ENCODE measurements at regions not wholly inside any gene's neighbourhood (a gene's known extent, or its start where the extent isn't known, plus 50 kb on each side); places are given as distances from the start of the nearest gene placed in this dataset.

DNA sequence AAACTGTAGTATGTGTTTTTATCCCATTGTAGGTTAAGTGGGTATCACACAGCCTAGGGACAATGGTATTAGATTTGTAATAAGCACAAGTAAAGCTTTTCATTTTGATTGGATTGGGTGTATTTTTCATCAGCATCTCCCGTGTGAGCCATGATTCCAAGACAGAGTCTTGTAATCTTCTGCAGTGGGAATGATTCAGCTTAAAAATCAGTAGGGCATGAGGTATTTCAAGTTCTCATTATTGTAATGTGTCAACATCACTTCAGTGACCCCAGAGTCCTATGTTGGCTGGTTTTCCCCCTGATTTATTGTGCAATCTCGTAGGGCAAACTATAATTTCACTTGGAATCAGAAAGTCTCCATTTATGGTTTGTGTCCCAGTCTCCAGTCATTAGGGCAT, 833.2 kb upstream of the RBFOX1 start:
- no peak for DNase-seq (ENCODE audit: low read depth)

GRCh38 chr16:6498858-6499257, 833.8 kb upstream of the RBFOX1 start:
- no peak for DNase-seq (ENCODE audit: low read depth)

GRCh38 chr16:6496996-6497395, 835.6 kb upstream of the RBFOX1 start:
- no peak for DNase-seq (ENCODE audit: low read depth)

DNA sequence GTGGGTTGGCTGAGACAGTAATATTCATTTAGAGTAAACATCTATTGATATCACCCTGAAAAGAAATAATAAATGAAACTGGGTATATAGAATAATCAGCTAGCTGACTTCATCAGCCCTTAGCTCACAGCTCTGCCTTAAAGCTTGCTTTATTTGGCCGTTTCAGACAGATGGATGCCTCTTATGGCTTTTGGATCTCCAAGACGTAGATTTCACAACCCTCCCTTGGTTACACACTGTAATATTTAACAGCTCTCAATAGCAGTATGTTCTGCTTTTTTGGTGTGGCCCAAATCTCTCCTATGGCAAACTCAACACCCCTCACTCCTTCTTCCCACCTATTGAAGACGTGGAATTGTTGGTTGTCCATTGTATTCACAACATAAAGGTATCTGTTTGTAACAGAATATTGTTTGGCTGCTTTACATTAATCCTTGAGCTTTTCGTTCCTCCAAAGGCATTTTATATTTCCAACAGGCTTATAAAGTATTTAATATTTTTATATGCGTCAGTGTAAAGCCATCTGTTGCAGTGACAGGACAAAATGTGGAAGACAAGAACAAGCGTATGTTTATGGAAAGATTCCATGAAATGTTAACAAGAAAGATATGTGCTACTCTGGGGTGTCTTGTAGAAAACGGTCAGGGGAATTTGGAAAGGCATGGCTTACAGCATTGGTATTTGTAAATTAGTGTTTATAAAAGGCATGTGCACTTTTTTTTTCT, 837.0 kb upstream of the RBFOX1 start:
- no peak for DNase-seq (ENCODE audit: low read depth)

GRCh38 chr16:6494716-6495115, 837.9 kb upstream of the RBFOX1 start:
- no peak for DNase-seq (ENCODE audit: low read depth)

DNA sequence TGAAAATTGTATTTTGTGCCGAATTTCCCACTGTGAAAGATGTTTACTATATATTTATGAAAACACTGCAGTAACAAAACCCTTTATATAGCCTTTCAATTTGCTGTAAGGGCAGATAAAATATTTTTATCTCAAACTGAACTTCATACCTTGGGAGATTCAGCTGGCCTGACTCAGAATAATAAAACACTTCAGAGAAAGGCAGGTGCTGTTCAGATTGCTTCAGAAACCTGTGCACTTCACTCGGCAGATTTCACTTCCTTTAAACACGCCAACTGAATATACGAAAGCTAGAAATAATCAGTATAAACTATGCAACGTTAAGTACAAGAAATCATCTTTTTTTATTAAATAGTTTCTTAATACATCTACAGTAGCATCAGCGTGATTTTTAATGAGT, 839.1 kb upstream of the RBFOX1 start:
- DNase-seq (ENCODE audit: low read depth), result no peak

DNA sequence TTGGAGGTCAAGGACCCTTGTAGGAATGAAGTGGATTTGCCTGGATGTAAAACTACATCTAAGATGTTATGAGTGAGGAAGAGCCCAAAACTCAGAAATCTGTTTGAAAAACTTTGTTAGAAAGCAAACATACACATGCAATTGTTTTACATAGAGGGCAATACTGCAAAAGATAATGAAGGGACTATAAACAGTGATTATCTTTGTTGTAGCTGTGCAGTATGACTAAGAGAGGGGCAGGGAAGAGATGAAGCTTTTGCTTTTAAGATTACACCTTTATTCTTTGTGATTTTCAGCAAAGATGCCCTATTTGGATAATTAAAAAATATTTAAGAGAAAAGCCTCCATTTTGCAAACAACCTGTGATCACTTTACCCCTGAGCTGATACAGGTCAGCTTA, 839.9 kb upstream of the RBFOX1 start:
- DNase-seq (ENCODE audit: low read depth), result no peak

- no peak for DNase-seq (ENCODE audit: low read depth)
Measured at GRCh38 chr16:6484935-6485334, 847.7 kb upstream of the RBFOX1 start.

GRCh38 chr16:6484081-6484480, 848.6 kb upstream of the RBFOX1 start:
- no peak for DNase-seq (ENCODE audit: low read depth)

GRCh38 chr16:6483469-6484033, 849.1 kb upstream of the RBFOX1 start:
- no peak for DNase-seq (ENCODE audit: low read depth)

GRCh38 chr16:6482696-6483468, 849.8 kb upstream of the RBFOX1 start:
- no peak for DNase-seq (ENCODE audit: low read depth)

- no peak for DNase-seq (ENCODE audit: low read depth)
Measured at GRCh38 chr16:6481894-6482293, 850.8 kb upstream of the RBFOX1 start.

GRCh38 chr16:6453742-6454141, 878.9 kb upstream of the RBFOX1 start:
- no peak for DNase-seq (ENCODE audit: low read depth)

GRCh38 chr16:6447021-6447790, 885.4 kb upstream of the RBFOX1 start:
- DNase-seq (ENCODE audit: low read depth), result no peak

DNA sequence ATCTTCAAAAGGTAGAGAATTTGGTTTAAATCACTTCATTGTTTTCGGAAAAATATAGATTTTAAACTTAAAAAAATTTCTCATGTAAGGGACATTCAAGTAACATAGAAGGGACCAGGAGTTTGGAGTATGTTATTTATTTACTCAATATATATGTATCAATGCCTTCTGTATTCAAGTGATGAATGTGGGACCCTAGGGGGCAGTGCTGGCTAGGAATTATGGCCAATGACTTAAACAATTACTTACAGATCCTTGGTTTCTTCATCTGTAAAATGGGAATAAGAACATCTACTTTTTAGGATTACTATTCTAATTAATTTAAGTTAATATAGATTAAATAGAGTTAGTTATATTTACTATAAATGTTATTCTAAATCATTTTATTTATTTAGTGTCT, 886.3 kb upstream of the RBFOX1 start:
- no peak for DNase-seq (ENCODE audit: low read depth)

- no peak for DNase-seq (ENCODE audit: low read depth)
Measured at GRCh38 chr16:6439129-6439528, 893.5 kb upstream of the RBFOX1 start.

GRCh38 chr16:6428861-6429260, 903.8 kb upstream of the RBFOX1 start:
- DNase-seq (ENCODE audit: low read depth), result no peak

- DNase-seq (ENCODE audit: low read depth), result no peak
Measured at GRCh38 chr16:6427621-6428020, 905.0 kb upstream of the RBFOX1 start.

- no peak for DNase-seq (ENCODE audit: low read depth)
Measured at GRCh38 chr16:6407596-6407995, 925.0 kb upstream of the RBFOX1 start.

GRCh38 chr16:6406028-6406427, 926.6 kb upstream of the RBFOX1 start:
- no peak for DNase-seq (ENCODE audit: low read depth)

DNA sequence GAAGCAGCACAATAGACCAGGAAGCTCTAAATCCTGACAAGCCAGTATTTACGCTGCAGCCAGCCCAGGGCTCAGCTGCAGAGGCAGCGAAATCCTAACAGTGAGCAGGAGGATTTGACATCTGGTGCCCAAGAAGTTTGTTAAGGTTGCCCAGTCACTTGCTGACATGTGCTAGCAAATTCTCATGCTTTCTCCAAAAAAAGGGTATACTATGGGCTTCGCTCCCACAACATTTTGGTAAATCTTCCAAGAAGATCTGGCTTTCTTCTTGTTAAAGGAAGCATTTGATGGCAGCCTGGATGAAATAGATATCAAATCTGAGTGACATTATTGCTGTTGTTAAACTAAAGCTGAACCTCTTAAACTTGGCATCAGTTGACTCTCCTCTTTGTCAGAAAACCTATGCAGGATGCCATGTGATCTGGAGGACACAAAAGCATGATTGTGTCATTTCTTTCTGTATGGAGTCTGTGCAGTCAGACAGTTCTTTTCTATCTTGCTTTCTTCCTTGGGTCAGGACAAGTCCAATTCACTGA, 949.7 kb upstream of the RBFOX1 start:
- no peak for DNase-seq (ENCODE audit: low read depth)

DNA sequence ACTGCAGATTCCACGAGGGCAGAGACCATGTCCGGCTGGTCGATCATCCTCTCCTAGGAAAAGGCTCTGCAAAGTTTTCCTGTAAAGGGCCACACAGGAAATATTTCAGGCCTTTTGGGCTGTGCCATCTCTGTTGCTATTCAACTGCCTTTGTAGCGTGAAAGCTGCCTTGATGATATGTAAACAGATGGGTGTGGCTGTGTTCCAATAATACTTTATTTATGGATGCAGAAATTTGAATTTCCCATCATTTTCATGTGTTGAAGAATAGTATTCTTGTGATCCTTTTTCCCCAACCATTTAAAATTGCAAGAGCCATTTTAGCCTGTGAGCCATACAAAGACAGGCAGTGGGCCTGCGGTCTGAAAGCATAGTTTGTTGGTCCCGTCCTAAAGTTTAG, 950.7 kb upstream of the RBFOX1 start:
- DNase-seq (ENCODE audit: low read depth), result no peak

Measured in fibroblast of gingiva (primary cell).